Right kidney (tissue), 1 donor: ENCODE measurements at regions not wholly inside any gene's neighbourhood (a gene's known extent, or its start where the extent isn't known, plus 50 kb on each side); places are given as distances from the start of the nearest gene placed in this dataset.

Experiments
- DNase-seq: peaks from one replicate; pipeline ENCODE4 v3.0.0-alpha.2; 2016

DNA sequence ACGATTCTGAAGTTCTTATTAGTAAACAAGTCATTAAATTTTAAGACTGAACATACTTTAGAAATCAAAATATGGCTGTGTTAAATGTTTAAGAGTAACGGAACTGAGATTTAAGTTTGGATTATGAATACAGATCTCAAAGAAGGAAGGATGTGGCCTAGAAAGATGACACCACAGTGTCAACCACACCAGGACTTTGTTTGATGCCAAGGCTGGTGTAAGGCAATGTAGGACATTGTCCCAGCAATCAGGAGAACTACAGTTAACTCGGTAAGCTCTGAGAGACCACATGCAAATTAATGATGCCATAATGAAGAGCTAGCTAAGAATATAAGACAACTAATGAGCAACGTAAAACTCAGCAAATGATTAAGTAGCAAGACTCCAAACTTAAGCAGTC lies 932.9 kb downstream of the ADGRL2 start:
- no peak for DNase-seq

DNA sequence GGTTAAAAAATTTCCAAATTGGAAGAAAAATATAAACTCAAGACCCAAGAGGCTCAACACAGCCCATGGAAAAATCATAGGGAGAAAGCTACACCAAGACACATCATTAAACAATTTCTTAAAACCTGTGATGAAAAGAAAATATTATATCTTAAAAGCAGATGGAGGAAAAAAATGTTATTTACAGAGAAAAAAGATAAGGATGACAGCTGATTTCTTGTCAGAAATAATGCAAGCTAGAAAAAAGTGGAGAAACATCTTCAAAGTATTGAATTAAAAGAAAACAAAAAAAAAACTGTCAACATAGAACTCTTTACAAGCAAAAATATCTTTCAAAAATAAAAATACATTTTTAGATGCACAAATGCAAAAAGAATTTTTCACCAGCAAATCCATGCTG lies 930.5 kb downstream of the ADGRL2 start:
- no peak for DNase-seq

DNA sequence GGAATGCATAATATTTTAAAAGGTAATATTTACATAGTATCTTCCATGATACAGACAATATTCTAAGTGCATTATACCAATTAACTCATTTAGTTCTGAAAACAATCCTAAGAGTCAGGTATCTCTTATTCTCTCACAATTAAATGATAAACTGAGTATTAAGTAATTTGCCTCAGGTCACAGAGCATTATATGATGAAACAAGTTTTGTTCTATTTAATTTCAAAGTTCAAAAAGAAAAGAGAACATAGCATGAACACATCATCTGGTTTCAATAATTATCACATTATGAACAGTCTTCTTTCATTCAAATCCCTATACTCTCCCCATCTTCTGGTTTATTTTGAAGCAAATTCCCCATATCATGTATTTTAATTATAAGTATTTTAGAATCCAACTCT lies 927.5 kb downstream of the ADGRL2 start:
- DNase-seq: no peak

- DNase-seq: no peak
Observed at GRCh38 chr1:82724246-82724645, 923.5 kb downstream of the ADGRL2 start.

- no peak for DNase-seq
Observed at GRCh38 chr1:82722608-82723007, 921.9 kb downstream of the ADGRL2 start.

GRCh38 chr1:82721702-82722101 lies 921.0 kb downstream of the ADGRL2 start:
- no peak for DNase-seq

- no peak for DNase-seq
Observed at GRCh38 chr1:82718719-82719419, 918.1 kb downstream of the ADGRL2 start.

- no peak for DNase-seq
Observed at GRCh38 chr1:82710091-82710490, 909.4 kb downstream of the ADGRL2 start.

DNA sequence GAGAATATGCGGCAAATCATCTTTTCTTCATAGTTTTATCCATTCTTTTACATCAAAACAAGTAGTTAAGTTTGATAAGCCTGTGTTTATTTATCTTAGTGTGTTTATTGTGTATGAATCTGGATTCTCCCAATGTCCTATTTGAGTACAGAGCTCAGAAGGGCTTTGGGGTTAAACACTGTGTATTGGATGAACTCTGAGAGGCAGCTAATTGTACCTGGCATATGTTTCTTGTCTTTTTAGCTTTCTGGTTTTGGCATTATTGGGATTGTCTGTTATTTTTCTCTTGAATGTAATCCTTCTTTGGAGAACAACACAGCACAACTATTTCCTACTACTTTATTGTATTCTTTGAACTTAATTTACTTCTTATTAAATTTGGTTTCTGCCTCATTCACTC lies 906.9 kb downstream of the ADGRL2 start:
- DNase-seq: no peak

DNA sequence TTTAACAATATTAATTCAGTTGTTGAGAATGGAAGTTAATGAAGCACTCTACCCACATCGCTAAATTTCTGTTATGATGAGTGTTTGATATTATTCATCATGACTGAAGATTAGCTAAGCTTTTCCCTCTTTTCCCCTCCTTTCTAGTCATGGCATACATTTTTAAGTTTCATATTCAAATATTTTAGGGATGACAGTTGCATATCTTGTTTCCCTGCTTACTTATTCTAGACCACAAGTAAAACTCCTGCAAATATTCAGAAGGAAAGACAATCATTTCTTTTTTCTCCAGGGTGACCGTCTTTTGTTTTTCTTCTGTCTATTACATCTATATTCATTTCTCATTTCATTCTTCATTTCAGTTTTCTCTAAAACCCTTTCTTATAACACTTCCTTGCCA lies 906.0 kb downstream of the ADGRL2 start:
- no peak for DNase-seq

- no peak for DNase-seq
Observed at GRCh38 chr1:82704966-82705365, 904.2 kb downstream of the ADGRL2 start.

DNA sequence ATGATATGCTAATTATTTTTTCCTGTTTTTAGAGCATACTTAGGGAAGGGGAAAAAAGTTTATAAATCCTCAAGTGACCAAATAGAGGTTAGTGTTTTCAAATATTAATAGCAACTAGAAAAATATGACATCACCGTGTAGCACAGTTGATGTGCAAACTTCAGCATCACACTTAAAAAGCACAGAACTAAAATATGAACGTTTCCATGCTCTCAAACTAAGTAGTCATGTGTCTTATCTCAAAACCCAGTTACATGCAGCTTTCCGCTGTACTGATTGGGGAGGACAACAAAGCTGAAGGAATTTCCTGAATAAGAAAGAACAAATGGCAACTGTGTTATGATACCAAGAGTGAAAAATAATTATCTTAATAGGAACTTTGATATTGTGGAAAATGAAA lies 903.7 kb downstream of the ADGRL2 start:
- no peak for DNase-seq

DNA sequence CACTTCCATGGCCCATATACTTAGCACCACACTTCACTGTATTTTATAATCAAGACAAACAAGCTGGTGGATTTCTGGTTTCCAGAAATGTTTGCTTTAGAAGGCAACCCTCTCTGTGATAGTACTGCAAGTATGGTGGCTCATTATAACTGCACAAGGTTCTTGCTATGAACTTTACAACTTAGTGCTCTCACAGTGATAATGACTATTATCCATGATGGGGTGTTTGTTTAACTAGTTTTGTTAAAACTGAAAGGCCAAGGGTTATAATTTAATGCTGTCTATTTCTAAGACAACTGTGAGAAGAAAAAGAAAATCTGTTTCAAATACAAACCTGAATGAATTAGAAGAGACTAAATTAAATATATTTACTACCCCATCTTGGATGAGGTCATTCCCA lies 903.2 kb downstream of the ADGRL2 start:
- no peak for DNase-seq

GRCh38 chr1:82700476-82700875 lies 899.7 kb downstream of the ADGRL2 start:
- no peak for DNase-seq

DNA sequence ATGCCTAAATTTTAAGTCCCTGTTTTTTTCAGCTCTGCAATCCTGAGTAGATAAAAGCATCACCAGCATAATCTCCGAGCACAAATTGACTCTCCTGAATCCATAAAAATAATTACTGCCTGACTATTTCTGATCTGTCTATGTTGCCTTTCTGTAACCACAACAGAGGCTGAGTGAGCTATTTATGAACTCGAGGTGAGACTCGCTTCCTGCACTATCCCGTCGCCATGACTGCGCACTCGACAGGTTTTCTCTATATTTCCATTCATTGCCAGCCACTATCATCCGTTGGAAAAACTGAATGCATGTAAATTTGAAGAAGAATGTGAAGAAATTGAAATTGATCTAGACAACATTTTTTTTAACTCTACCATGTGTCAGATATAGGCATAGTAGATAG lies 897.2 kb downstream of the ADGRL2 start:
- DNase-seq: no peak

GRCh38 chr1:82695443-82695842 lies 894.7 kb downstream of the ADGRL2 start:
- no peak for DNase-seq

DNA sequence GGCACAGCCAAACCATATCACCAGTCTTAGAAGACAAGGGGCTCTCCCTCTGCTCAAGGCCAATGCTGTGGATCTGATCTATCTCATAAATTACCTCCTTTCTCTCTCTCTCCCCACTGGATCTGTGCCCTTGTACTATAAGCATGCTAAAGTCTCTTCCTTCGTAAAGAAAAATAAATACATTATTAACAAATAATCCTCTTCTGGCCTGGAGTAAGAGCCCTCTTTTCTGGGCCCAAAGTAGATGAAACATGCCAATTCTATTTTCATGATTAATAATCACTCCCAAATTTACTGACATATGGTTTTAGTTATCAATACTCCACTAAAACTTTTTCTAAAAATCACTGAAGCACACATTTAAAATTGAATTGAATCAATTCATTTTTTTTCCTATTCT lies 889.7 kb downstream of the ADGRL2 start:
- DNase-seq: no peak

DNA sequence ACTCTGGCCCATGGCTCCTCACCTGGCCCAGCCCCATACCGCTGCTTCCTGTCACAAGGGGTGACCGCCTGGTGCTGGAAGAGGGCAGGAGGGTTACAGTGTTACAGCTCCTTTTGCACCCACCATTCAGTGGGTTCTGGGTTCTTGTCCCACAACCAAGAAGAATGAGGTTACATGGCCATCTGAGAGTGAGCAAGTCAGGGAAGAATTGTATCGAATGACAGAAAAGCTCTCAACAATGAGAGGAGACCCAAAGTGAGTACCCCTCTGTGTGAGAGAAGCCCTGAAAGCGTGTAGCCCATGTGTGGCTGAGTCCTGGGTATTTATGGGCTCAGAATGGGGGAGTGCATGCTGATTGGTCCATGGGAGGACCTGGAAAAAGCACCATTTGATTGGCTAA lies 888.5 kb downstream of the ADGRL2 start:
- no peak for DNase-seq

DNA sequence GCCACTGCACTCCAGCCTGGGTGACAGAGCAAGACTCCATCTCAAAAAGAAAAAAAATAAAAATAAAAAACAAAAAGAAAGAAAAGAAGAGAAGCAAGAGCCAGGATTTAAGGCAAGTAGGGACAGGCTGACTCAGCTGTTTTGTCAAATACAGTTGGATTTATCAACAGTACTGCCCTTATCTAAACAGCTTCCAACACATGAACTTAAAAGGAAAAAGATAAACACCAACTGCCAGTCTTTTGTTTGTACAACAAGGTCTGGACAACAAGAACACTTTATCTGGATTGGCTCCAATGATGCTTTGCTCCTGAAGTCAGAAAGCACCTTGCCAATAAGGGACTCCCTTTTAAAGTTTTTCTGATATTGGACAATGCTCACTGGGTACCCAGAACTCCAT lies 886.0 kb downstream of the ADGRL2 start:
- DNase-seq: no peak

GRCh38 chr1:82646888-82647287 lies 846.2 kb downstream of the ADGRL2 start:
- DNase-seq: no peak

- no peak for DNase-seq
Observed at GRCh38 chr1:82646336-82646735, 845.6 kb downstream of the ADGRL2 start.

- DNase-seq: no peak
Observed at GRCh38 chr1:82644186-82644915, 843.6 kb downstream of the ADGRL2 start.

- no peak for DNase-seq
Observed at GRCh38 chr1:82640352-82640751, 839.6 kb downstream of the ADGRL2 start.

DNA sequence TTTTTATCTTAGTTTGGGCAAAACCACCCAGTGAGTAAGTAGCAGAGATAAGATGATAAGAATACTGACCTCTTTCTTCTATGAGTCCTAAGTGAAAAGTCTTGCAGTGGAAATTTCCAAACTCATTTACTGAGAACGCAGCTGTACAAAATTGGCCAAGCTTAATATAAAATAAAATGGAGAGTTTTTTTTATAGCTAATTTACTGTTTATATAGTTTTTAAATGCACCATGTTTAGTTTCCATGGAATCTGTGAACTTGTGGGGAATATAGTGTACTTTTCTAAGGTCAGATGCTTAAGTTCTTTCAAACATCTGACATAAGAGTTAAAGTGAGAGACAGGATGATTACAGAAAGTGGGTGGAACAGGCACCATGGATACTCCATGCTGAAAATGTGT lies 833.5 kb downstream of the ADGRL2 start:
- no peak for DNase-seq
